Stimulated activated naive CD8-positive, alpha-beta T cell treated with anti-CD3 and anti-CD28 coated beads, Interleukin-15, Interleukin-2, amounts not matched to agents 100 U/mL and 50 U/mL, for 24 hours (primary cell): ENCODE measurements at regions not wholly inside any gene's neighbourhood (a gene's known extent, or its start where the extent isn't known, plus 50 kb on each side); places are given as distances from the start of the nearest gene placed in this dataset.

Experiments
- ATAC-seq: fragments of 150-1000 bp; cut with Tn5 transposase; one replicate; pipeline ENCODE4 v1.10.0; 2021
- DNase-seq: peaks from one replicate; pipeline ENCODE4 v3.0.0; 2021

DNA sequence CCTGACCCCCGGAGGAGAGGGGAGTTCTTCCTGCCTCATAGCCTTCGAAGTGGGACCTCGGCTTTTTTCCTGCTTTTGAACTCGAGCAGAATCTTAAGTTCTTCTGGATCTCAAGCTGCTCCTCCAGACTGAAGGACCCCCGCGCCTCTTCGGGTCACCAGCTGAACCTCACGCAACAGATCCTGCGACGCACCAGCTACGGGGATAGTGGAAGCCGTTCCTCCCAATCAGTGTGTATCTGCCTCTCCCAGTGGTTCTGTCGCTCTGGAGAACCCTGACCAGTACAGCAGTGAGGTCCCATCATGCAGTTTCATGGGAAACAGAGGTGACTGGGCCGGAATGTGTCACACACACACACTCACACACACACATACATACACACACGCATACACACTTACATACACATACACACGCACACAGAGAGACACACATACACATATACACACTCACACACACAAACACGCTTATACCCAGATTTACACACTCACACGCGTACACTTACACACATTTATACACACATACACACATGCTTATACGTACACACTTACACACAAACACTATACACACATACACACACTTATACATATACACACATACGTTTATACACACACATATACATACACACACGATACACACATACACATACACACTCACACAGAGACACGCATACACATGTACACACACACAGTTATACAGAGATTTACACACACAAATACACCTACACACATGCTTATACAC lies 170.0 kb downstream of the TTLL2 start:
- ATAC-seq (no peak), DNase-seq (no peak)

- DNase-seq, result no peak
- no peak for ATAC-seq
These were observed 170.9 kb downstream of the TTLL2 start for GRCh38 chr6:167495506-167496401.

DNA sequence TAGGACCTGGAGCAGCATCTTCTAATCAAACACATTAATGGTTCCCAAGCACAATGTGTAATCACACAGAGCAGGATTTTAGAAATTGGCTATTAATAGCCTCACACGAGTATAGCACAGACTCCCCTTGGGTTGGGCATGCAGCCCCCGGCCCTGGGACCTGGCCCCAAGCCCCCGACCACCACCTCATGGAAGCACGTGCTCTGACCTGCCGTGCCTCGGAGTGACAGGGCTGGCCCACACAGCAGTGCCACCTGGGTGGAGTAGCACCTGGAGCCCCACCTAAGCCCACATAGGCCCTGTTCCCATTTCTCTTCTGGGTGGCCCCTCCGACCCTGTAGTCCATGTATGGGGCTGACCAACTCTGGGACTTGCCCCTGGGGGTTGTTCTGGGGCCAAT lies 171.8 kb downstream of the TTLL2 start:
- DNase-seq (no peak), ATAC-seq (no peak)

DNA sequence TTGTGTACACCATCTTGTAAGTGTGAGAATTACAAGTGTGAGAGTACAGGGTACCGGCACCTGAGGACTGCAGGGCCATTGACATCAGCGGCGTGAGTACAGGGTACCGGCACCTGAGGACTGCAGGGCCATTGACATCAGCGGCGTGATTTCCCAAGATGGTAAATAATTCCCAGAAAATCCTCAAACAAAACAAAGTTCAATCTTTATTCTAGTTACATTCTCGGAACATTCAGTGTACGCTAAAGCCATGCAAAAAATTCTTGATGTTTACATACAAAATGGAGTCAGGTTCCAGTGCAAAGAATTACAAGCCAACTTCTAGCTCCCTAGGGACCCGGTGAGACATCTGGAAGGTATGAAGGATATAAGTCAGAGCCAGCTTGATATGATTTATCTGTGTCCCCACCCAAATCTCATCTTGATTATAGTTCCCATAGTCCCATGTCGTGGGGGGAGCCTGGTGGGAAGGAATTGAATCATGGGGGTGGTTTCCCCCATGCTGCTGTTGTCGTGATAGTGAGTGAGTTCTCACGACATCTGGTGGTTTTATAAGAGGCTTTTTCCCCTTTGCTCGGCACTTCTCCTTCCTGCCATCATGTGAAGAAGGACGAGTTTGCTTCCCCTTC lies 172.7 kb downstream of the TTLL2 start:
- no peak for DNase-seq
- no peak for ATAC-seq

- ATAC-seq (no peak), DNase-seq (no peak)
These were observed 174.3 kb downstream of the TTLL2 start for GRCh38 chr6:167499161-167499660.

GRCh38 chr6:167500961-167501360 lies 176.1 kb downstream of the TTLL2 start:
- no peak for DNase-seq
- no peak for ATAC-seq

- DNase-seq, result no peak
- no peak for ATAC-seq
These were observed 177.0 kb downstream of the TTLL2 start for GRCh38 chr6:167501831-167502385.

DNA sequence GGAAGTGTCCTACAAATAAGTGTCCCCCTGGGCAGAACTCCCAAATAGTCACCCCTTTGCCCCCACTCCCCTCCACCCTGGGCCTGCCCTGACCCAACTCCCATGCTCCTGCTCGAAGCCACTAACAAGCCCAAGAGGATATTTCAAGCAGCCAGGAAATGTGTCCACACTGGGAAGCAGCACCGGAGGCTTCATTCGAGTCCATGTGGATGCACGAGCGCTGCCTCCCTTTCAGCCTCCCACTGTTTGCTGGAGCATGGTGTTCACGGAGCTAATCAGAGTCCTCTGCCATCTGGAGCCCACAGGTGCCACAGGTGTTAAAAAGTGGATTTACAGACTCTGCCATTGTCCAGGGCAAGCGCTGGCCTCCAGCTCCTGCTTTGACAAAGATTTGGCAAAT lies 177.6 kb downstream of the TTLL2 start:
- ATAC-seq (no peak), DNase-seq (no peak)

- DNase-seq (no peak), ATAC-seq (no peak)
These were observed 179.6 kb downstream of the TTLL2 start for GRCh38 chr6:167504385-167504961.

GRCh38 chr6:167505199-167505598 lies 180.3 kb downstream of the TTLL2 start:
- DNase-seq (no peak), ATAC-seq (no peak)

- ATAC-seq, result no peak
- DNase-seq, result no peak
These were observed 180.9 kb downstream of the TTLL2 start for GRCh38 chr6:167505782-167506181.

DNA sequence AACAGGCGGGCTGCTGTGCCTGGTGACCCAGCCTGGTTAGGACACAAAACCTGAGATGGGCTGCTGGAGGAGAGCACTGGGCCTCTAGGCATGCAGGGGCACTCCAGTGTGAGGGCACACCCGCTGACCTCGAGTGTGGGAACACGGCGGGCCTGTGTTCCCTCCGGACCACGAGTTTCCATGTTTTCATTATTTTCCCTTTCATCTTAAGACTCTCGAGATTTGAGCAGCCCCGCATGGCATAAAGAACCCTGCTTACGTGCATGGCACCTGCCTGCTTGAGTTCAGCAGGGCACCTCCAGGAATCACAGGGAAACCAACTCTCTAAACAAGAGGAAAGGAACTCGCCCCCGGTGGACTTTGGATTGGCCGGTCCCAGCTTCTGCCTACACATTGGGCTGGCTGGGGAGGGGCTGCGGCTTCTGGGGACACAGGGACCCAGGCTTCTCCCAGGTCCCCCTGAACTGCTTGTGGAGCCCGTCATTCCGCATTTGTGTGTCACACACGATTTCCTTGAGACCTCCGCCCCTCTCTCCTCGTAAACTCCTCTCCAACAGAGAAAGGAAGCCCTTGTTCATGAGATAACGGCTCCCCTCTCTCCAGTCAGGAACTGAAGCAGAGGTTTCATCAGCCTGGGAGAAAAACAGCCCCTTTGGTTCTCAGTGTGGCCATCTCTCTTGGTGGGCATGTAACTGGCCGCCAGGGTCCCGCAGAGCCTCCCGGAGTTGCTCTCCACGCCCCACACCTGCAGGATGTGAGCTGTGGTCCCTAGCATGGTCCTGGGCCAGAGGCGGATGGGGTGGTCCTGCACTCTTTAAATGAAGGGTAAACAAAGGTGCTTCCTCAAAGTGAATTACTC lies 181.8 kb downstream of the TTLL2 start:
- ATAC-seq (no peak), DNase-seq (no peak)

GRCh38 chr6:167507376-167507945 lies 182.6 kb downstream of the TTLL2 start:
- no peak for DNase-seq
- ATAC-seq, result no peak

- ATAC-seq, result no peak
- DNase-seq, result no peak
These were observed 184.3 kb downstream of the TTLL2 start for GRCh38 chr6:167508919-167509852.

GRCh38 chr6:167509853-167510220 lies 185.0 kb downstream of the TTLL2 start:
- DNase-seq (no peak), ATAC-seq (no peak)

DNA sequence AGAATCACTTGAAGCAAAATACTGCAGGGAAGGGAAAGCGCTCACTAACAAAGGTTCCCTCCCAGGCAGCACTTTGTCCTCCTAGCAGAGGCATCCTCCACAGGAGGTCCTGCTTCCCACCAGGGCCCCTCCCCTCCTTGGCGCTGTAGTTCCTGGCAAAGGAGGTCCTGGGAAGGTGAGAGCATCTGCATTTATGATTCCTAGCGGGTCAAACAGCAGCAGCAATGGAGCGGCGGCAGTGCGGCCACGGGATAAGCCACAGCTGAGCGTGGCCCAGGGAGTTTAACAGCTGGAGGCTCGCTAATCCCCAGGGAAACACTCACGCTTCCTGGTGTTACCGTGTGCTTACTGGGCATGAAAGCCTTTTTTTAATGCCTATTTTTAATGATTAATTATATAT lies 185.8 kb downstream of the TTLL2 start:
- DNase-seq, result no peak
- ATAC-seq, result no peak

GRCh38 chr6:167512696-167513375 lies 187.9 kb downstream of the TTLL2 start:
- ATAC-seq, result no peak
- no peak for DNase-seq

DNA sequence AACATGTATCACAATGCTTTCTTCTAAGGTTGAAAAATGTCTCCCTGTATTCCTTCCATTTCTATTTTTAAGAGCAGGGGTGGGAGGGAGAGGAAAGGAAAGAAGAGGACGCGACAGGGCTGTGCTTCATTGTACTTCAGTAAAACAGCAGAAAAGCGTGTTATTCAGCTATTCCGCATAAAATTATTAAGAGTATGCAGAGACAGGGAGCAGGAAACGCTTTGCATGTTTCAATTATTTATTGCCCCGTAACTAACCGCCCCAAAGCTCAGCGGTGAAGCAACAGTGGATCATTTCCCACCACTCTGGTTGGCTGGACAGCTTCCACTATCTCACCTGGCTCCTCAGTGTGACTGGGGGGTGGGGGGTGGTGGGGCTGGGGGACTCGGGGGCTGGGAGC lies 188.9 kb downstream of the TTLL2 start:
- no peak for DNase-seq
- ATAC-seq, result no peak

GRCh38 chr6:167514524-167514923 lies 189.6 kb downstream of the TTLL2 start:
- ATAC-seq, result no peak
- no peak for DNase-seq
